ENCODE measurements at regions not wholly inside any gene's neighbourhood (a gene's known extent, or its start where the extent isn't known, plus 50 kb on each side); places are given as distances from the start of the nearest gene placed in this dataset.

- Mint-ChIP-seq H3K4me3 (no peak overlapping the region), H3K27ac (no peak overlapping the region), H3K36me3 (ENCODE audit: low read depth) (no peaks in the 10 kb centered on the region), H3K9me3 (peaks cover 3% of the 10 kb centered on the region), H3K4me1 (peaks cover 10% of the 10 kb centered on the region), H3K27me3 (ENCODE audit: low read depth) (no peaks in the 10 kb centered on the region)
- TF ChIP-seq, protein P1, sequence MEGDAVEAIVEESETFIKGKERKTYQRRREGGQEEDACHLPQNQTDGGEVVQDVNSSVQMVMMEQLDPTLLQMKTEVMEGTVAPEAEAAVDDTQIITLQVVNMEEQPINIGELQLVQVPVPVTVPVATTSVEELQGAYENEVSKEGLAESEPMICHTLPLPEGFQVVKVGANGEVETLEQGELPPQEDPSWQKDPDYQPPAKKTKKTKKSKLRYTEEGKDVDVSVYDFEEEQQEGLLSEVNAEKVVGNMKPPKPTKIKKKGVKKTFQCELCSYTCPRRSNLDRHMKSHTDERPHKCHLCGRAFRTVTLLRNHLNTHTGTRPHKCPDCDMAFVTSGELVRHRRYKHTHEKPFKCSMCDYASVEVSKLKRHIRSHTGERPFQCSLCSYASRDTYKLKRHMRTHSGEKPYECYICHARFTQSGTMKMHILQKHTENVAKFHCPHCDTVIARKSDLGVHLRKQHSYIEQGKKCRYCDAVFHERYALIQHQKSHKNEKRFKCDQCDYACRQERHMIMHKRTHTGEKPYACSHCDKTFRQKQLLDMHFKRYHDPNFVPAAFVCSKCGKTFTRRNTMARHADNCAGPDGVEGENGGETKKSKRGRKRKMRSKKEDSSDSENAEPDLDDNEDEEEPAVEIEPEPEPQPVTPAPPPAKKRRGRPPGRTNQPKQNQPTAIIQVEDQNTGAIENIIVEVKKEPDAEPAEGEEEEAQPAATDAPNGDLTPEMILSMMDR (IDR thresholded peaks at IDR 0.05; ENCODE audit: unreplicated experiment in 3 of 3), result no peak
Measured at GRCh38 chr12:16884819-16885218, 278.9 kb upstream of the LMO3 start.

- Mint-ChIP-seq H3K27me3 (ENCODE audit: low read depth) (no peaks in the 10 kb centered on the region), H3K4me1 (peaks cover 10% of the 10 kb centered on the region), H3K9me3 (peaks cover 2% of the 10 kb centered on the region), H3K36me3 (ENCODE audit: low read depth) (no peaks in the 10 kb centered on the region), H3K27ac (no peak overlapping the region), H3K4me3 (no peak overlapping the region)
- TF ChIP-seq, protein P1 (IDR thresholded peaks at IDR 0.05; ENCODE audit: unreplicated experiment in 3 of 3), result no peak
Measured at GRCh38 chr12:16884056-16884455, 278.1 kb upstream of the LMO3 start.

DNA sequence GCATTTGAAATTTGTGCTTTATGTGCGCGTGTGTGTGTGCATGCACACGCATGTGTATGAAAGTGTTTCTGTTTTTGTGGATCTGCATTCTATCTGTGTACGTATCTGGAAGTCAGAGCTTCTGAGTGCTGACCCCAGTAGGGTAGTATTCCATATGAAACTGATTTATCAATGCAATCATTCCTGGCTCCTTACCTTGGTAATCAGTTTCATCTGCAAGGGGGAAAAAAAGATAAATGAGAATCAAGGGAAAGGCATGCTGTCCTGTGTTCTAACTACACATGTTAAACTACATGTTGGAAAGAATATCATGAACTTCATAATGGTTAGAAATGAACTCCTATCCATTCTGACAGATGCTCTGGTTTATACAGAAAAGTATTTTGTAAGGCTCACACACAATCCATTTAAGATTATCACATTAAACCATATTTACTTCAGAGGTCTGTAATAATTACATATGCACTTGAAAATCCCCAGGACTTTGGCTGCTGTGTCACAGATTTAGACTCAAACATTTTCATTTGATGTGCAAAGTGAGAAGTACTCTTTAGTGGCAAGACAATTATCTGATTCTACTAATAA is 276.1 kb upstream of the LMO3 start:
- no peak overlapping the region for H3K27ac Mint-ChIP-seq
- H3K4me1 Mint-ChIP-seq, result peaks cover 10% of the 10 kb centered on the region
- H3K4me3 Mint-ChIP-seq, result no peak overlapping the region

GRCh38 chr12:16880864-16881285 is 274.9 kb upstream of the LMO3 start:
- H3K27ac Mint-ChIP-seq, result no peak overlapping the region
- peak overlapping the region in 2 of 3 experiments; percentile 10 to 14 for H3K4me3 Mint-ChIP-seq

More for the DNA sequence above, 276.1 kb upstream of the LMO3 start:
- Mint-ChIP-seq H3K27me3 (ENCODE audit: low read depth) (no peaks in the 10 kb centered on the region), H3K9me3 (no peaks in the 10 kb centered on the region), H3K36me3 (ENCODE audit: low read depth) (no peaks in the 10 kb centered on the region)
- TF ChIP-seq, protein P1 (IDR thresholded peaks at IDR 0.05; ENCODE audit: unreplicated experiment in 3 of 3), result no peak

DNA sequence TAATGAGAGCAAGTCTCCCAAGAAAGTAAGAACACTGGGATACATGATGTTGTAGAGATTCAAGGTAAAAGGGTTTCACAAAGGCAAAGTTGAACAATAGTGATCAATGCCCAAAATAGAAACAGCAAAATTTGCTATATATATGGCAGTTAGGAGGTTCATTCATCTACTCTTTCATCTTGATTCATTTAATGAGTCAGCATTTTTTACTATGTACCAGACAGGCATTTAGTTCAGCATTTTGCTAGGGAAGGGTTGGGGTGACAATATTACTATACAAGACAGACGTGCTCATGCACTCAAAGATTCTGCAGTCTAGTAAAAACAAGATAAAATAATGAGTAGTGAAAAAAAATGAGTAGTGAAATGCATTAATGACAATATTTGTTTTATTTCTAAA is 264.9 kb upstream of the LMO3 start:
- H3K27ac Mint-ChIP-seq, result no peak overlapping the region
- no peaks in the 10 kb centered on the region for H3K27me3 Mint-ChIP-seq (ENCODE audit: low read depth)
- H3K4me3 Mint-ChIP-seq, result no peak overlapping the region
- H3K9me3 Mint-ChIP-seq, result peaks cover 3% of the 10 kb centered on the region
- no peaks in the 10 kb centered on the region for H3K36me3 Mint-ChIP-seq (ENCODE audit: low read depth)
- TF ChIP-seq, protein P1 (IDR thresholded peaks at IDR 0.05; ENCODE audit: unreplicated experiment in 3 of 3), result no peak
- no peaks in the 10 kb centered on the region for H3K4me1 Mint-ChIP-seq

More at GRCh38 chr12:16880864-16881285, 274.9 kb upstream of the LMO3 start:
- Mint-ChIP-seq H3K9me3 (no peaks in the 10 kb centered on the region), H3K4me1 (peaks cover 10% of the 10 kb centered on the region), H3K27me3 (ENCODE audit: low read depth) (no peaks in the 10 kb centered on the region), H3K36me3 (ENCODE audit: low read depth) (no peaks in the 10 kb centered on the region)
- TF ChIP-seq, protein P1 (IDR thresholded peaks at IDR 0.05; ENCODE audit: unreplicated experiment in 3 of 3), result no peak

GRCh38 chr12:16863742-16864141 is 257.8 kb upstream of the LMO3 start:
- H3K4me3 Mint-ChIP-seq, result no peak overlapping the region
- no peaks in the 10 kb centered on the region for H3K27me3 Mint-ChIP-seq (ENCODE audit: low read depth)
- no peaks in the 10 kb centered on the region for H3K9me3 Mint-ChIP-seq
- no peak overlapping the region for H3K27ac Mint-ChIP-seq
- TF ChIP-seq, protein P1 (IDR thresholded peaks at IDR 0.05; ENCODE audit: unreplicated experiment in 3 of 3), result no peak
- H3K4me1 Mint-ChIP-seq, result no peaks in the 10 kb centered on the region
- H3K36me3 Mint-ChIP-seq (ENCODE audit: low read depth), result no peaks in the 10 kb centered on the region

Measured in nephron (organoid).